H1 (cell line): ENCODE measurements at regions not wholly inside any gene's neighbourhood (a gene's known extent, or its start where the extent isn't known, plus 50 kb on each side); places are given as distances from the start of the nearest gene placed in this dataset.

Experiments used
- CHD7 ChIP-seq: fragments of 300-600 bp; sonication (generic); IDR thresholded peaks from 2 replicates; pipeline ENCODE4 v1.7.1; 2012; ENCODE audit warnings: low read length, moderate library complexity, mild to moderate bottlenecking, inconsistent platforms; ENCODE audit not compliant: insufficient replicate concordance
- SIRT6 ChIP-seq: IDR thresholded peaks from one replicate; pipeline ENCODE4 v1.7.1; 2012; ENCODE audit warnings: low read length, inconsistent platforms

GRCh38 chr6:16033214-16033613 lies 95.7 kb upstream of the MYLIP start (continued):
- TF ChIP-seq CHD7: no peak
- no peak for TF ChIP-seq SIRT6
- TF ChIP-seq, all 59 proteins: peak for 0
